ENCODE measurements at regions not wholly inside any gene's neighbourhood (a gene's known extent, or its start where the extent isn't known, plus 50 kb on each side); places are given as distances from the start of the nearest gene placed in this dataset.

- Histone ChIP-seq H2BK5ac (ENCODE audit: insufficient read length, low read length) (no peak overlapping the region), H3K9me3 (ENCODE audit: control insufficient read depth, low read depth, low read length) (no peaks in the 10 kb centered on the region), H3K27ac (ENCODE audit: insufficient read length, low read depth, low read length) (no peak overlapping the region), H4K8ac (replicated peaks; ENCODE audit: insufficient read length, low read depth, low read length) (no peak overlapping the region), H3K9ac (ENCODE audit: extremely low read depth, insufficient read length, low read length) (no peak overlapping the region), H2BK12ac (ENCODE audit: insufficient read length, low read depth, low read length) (no peak overlapping the region), H4K91ac (ENCODE audit: insufficient read length, low read depth, low read length) (no peak overlapping the region), H3K4ac (ENCODE audit: low read depth, low read length) (no peak overlapping the region), H3K14ac (ENCODE audit: insufficient read depth, low read length) (no peak overlapping the region), H3K79me2 (ENCODE audit: insufficient read depth, low read length) (no peaks in the 10 kb centered on the region), H3K56ac (ENCODE audit: insufficient read length, low read depth, low read length) (no peak overlapping the region), H2AK5ac (ENCODE audit: insufficient read length, low read length) (no peak overlapping the region), H2BK20ac (ENCODE audit: low read depth, low read length, poor library complexity, severe bottlenecking) (no peak overlapping the region), H4K5ac (ENCODE audit: insufficient read length, low read depth, low read length) (no peak overlapping the region), H3K79me1 (ENCODE audit: insufficient read depth, low read depth, low read length, poor library complexity, severe bottlenecking) (no peaks in the 10 kb centered on the region), H3K4me2 (ENCODE audit: insufficient read depth, insufficient read length, low read length) (no peak overlapping the region), H3K23ac (ENCODE audit: insufficient read length, low read depth, low read length) (no peak overlapping the region), H2BK15ac (ENCODE audit: low read depth, low read length) (no peak overlapping the region), H2BK120ac (ENCODE audit: low read depth, low read length, poor library complexity, severe bottlenecking) (no peak overlapping the region), H2AFZ (ENCODE audit: low read length) (no peak overlapping the region), H3T11ph (ENCODE audit: low read length) (no peak overlapping the region), H3K18ac (ENCODE audit: insufficient read length, low read depth, low read length) (no peak overlapping the region), H3K27me3 (ENCODE audit: insufficient read depth, low read length) (no peaks in the 10 kb centered on the region), H3K23me2 (ENCODE audit: insufficient read length, low read depth, low read length, poor library complexity, severe bottlenecking) (no peaks in the 10 kb centered on the region), H3K4me1 (ENCODE audit: insufficient read depth, low read length) (no peaks in the 10 kb centered on the region), H4K20me1 (ENCODE audit: control insufficient read depth, insufficient read depth, insufficient read length) (no peaks in the 10 kb centered on the region)
- Mint-ChIP-seq H3K9me3 (no peaks in the 10 kb centered on the region), H3K4me3 (no peak overlapping the region), H3K27ac (no peak overlapping the region), H3K27me3 (ENCODE audit: low read depth) (no peaks in the 10 kb centered on the region), H3K36me3 (ENCODE audit: insufficient read depth in 1 of 3, low read depth in 3 of 3) (no peaks in the 10 kb centered on the region), H3K4me1 (no peaks in the 10 kb centered on the region)
- WGBS (ENCODE audit: extremely low coverage, insufficient read length, low lambda C conversion rate): no CpG with 5 or more reads among the region's 8 CpGs
- no peak for TF ChIP-seq CTCF (conservative IDR thresholded peaks at IDR 0.05)
- DNase-seq: no peak
Observed at GRCh38 chr3:18791182-18791581, 357.1 kb upstream of the KCNH8 start.
